Tibial artery (tissue), 4 donors: ENCODE measurements at regions not wholly inside any gene's neighbourhood (a gene's known extent, or its start where the extent isn't known, plus 50 kb on each side); places are given as distances from the start of the nearest gene placed in this dataset.

Experiments
- DNase-seq, 2 donors: peaks; one replicate each; pipeline ENCODE4 v3.0.0-alpha.2; 2019
- H3K27ac ChIP-seq, 2 donors: fragments of 200-600 bp; sonication (generic) in 1 of 2; 1 replicate in 1 of 2; 2 replicates in 1 of 2; pipeline ENCODE4 v1.5.1; 2018 to 2019; ENCODE audit warnings: mild to moderate bottlenecking in 1 of 2
- H3K27me3 ChIP-seq, 2 donors: fragments of 200-600 bp; sonication (generic) in 1 of 2; one replicate each; pipeline versions ENCODE4 v1.5.1 to v1.6.0; 2016 to 2019
- H3K36me3 ChIP-seq, 3 donors: fragments of 200-600 bp; sonication (generic) in 2 of 3; one replicate each; pipeline ENCODE4 v1.5.1; 2016 to 2019; ENCODE audit warnings: mild to moderate bottlenecking in 2 of 3
- H3K4me1 ChIP-seq, 4 donors: fragments of 200-600 bp; sonication (generic) in 2 of 4; 1 replicate in 3 of 4; 2 replicates in 1 of 4; pipeline ENCODE4 v1.5.1; 2016 to 2019
- H3K4me3 ChIP-seq, 2 donors: fragments of 200-600 bp; sonication (generic) in 1 of 2; 1 replicate in 1 of 2; 2 replicates in 1 of 2; pipeline ENCODE4 v1.5.1; 2018 to 2019; ENCODE audit warnings: mild to moderate bottlenecking in 2 of 2
- H3K9me3 ChIP-seq, 3 donors: fragments of 200-600 bp; sonication (generic) in 1 of 3; one replicate each; pipeline ENCODE4 v1.5.1; 2016 to 2019
- intact Hi-C: fragments of 100-400 bp; cut with DNase I; formaldehyde crosslinking; loops from one replicate; pipeline ENCODE4 v1.15.0; 2023; ENCODE audit warnings: low total_unique reads
- TF ChIP-seq, protein P1 (sequence below), 2 experiments: fragments of 200-600 bp in 1 of 2; fragments of 450-650 bp in 1 of 2; IDR thresholded peaks; one replicate each; pipeline ENCODE4 v1.5.1; 2017 to 2019; ENCODE audit warnings: antibody characterized with exemption in 2 of 2, mild to moderate bottlenecking in 1 of 2, moderate library complexity in 1 of 2

DNA sequence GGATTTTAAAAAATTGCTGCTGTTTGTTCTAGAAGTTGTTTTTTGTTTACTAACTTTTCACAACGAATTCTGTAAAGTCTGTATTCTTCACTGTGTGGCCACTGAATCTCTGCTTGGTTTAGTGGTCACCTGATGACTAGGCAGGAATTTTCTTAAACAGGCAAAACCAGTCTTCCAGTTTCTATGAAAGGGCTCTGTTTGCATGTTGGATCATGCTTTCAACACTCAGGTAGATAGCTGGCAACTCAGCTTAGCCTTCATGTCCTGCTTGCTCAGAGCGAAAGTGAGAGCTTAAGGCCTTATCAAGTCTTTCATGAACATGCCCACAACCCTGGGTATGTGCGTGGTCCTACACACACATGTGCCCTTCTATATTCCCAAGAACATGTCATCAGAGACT is 52.4 kb upstream of the CCDC190 start:
- TF ChIP-seq, protein P1, sequence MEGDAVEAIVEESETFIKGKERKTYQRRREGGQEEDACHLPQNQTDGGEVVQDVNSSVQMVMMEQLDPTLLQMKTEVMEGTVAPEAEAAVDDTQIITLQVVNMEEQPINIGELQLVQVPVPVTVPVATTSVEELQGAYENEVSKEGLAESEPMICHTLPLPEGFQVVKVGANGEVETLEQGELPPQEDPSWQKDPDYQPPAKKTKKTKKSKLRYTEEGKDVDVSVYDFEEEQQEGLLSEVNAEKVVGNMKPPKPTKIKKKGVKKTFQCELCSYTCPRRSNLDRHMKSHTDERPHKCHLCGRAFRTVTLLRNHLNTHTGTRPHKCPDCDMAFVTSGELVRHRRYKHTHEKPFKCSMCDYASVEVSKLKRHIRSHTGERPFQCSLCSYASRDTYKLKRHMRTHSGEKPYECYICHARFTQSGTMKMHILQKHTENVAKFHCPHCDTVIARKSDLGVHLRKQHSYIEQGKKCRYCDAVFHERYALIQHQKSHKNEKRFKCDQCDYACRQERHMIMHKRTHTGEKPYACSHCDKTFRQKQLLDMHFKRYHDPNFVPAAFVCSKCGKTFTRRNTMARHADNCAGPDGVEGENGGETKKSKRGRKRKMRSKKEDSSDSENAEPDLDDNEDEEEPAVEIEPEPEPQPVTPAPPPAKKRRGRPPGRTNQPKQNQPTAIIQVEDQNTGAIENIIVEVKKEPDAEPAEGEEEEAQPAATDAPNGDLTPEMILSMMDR (IDR thresholded peaks at IDR 0.05) = no peak
- Histone ChIP-seq H3K27ac (no peak overlapping the region), H3K36me3 (no peaks in the 10 kb centered on the region), H3K9me3 (peaks cover 0 to 19% (median 0%) of the 10 kb centered on the region in 3 donors), H3K27me3 (no peaks in the 10 kb centered on the region), H3K4me1 (peaks cover 0 to 3% (median under 1%) of the 10 kb centered on the region in 4 donors), H3K4me3 (no peak overlapping the region)
- intact Hi-C loops = no loop called here
- DNase-seq = no peak

DNA sequence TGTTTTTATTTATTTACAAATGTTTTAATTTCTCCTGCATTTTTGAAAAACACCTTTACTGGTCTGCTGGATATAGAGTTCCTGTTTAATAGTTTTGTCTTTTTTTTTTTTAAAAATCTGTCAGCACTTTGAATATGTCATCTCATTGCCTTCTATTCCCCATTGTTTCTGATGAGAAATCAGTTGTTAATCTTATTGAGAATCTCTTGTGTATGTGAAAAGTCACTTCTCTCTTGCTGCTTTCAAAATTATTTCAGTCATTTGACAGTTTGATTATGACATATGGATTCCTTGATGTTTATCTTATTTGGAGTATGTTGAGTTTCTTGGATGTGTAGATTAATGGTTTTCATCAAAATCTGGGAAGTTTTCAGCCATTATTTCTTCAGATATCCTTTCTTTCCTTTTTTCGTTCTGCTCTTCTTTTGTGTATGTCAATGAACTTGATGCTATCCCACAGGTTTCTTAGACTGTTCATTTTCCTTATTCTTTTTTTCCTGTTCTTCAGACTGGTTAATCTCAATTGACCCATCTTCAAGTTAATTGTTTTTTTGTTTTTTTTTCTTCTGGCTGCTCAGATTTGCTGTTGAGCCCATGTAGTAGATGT is 51.2 kb upstream of the CCDC190 start:
- no peak for DNase-seq

More for the DNA sequence above, 51.2 kb upstream of the CCDC190 start:
- no peaks in the 10 kb centered on the region for H3K36me3 ChIP-seq
- no peak overlapping the region for H3K27ac ChIP-seq
- intact Hi-C loops = no loop called here
- peaks cover 0 to 19% (median 0%) of the 10 kb centered on the region in 3 donors for H3K9me3 ChIP-seq
- TF ChIP-seq, protein P1 (IDR thresholded peaks at IDR 0.05) = no peak
- no peaks in the 10 kb centered on the region for H3K27me3 ChIP-seq
- H3K4me1 ChIP-seq = peaks cover 0 to 6% (median 2%) of the 10 kb centered on the region in 4 donors
- no peak overlapping the region for H3K4me3 ChIP-seq
